ENCODE measurements at regions not wholly inside any gene's neighbourhood (a gene's known extent, or its start where the extent isn't known, plus 50 kb on each side); places are given as distances from the start of the nearest gene placed in this dataset.

DNA sequence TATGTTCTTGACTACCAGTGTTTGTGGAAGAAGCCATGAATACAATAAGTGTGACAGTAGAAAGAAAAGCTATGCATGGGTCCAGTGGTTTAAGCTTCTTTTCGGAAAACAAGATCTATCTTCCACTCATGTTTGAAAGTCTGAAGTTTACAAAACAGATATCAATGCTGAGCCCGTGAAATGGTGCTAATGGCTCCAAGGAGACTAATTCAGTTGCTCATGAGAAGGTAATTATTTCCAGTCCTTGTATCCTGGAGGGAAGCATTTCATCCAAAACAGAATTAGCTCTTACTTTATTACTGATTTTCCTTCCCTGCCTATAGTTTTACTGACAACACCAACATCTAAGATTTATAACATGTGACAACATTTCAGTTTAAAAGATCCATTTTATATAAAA, 1364.9 kb downstream of the PCDH9 start:
- Mint-ChIP-seq H3K4me3 (no peak overlapping the region), H3K9me3 (no peaks in the 10 kb centered on the region), H3K4me1 (no peaks in the 10 kb centered on the region), H3K27me3 (ENCODE audit: insufficient read depth, low read depth, poor library complexity) (no peaks in the 10 kb centered on the region), H3K27ac (no peak overlapping the region), H3K36me3 (ENCODE audit: low read depth) (no peaks in the 10 kb centered on the region)
- no peaks in the 10 kb centered on the region for H4K20me1 ChIP-seq (replicated peaks; ENCODE audit: insufficient read depth)
- no peak overlapping the region for H3K4me3 ChIP-seq
- TF ChIP-seq, protein P1, sequence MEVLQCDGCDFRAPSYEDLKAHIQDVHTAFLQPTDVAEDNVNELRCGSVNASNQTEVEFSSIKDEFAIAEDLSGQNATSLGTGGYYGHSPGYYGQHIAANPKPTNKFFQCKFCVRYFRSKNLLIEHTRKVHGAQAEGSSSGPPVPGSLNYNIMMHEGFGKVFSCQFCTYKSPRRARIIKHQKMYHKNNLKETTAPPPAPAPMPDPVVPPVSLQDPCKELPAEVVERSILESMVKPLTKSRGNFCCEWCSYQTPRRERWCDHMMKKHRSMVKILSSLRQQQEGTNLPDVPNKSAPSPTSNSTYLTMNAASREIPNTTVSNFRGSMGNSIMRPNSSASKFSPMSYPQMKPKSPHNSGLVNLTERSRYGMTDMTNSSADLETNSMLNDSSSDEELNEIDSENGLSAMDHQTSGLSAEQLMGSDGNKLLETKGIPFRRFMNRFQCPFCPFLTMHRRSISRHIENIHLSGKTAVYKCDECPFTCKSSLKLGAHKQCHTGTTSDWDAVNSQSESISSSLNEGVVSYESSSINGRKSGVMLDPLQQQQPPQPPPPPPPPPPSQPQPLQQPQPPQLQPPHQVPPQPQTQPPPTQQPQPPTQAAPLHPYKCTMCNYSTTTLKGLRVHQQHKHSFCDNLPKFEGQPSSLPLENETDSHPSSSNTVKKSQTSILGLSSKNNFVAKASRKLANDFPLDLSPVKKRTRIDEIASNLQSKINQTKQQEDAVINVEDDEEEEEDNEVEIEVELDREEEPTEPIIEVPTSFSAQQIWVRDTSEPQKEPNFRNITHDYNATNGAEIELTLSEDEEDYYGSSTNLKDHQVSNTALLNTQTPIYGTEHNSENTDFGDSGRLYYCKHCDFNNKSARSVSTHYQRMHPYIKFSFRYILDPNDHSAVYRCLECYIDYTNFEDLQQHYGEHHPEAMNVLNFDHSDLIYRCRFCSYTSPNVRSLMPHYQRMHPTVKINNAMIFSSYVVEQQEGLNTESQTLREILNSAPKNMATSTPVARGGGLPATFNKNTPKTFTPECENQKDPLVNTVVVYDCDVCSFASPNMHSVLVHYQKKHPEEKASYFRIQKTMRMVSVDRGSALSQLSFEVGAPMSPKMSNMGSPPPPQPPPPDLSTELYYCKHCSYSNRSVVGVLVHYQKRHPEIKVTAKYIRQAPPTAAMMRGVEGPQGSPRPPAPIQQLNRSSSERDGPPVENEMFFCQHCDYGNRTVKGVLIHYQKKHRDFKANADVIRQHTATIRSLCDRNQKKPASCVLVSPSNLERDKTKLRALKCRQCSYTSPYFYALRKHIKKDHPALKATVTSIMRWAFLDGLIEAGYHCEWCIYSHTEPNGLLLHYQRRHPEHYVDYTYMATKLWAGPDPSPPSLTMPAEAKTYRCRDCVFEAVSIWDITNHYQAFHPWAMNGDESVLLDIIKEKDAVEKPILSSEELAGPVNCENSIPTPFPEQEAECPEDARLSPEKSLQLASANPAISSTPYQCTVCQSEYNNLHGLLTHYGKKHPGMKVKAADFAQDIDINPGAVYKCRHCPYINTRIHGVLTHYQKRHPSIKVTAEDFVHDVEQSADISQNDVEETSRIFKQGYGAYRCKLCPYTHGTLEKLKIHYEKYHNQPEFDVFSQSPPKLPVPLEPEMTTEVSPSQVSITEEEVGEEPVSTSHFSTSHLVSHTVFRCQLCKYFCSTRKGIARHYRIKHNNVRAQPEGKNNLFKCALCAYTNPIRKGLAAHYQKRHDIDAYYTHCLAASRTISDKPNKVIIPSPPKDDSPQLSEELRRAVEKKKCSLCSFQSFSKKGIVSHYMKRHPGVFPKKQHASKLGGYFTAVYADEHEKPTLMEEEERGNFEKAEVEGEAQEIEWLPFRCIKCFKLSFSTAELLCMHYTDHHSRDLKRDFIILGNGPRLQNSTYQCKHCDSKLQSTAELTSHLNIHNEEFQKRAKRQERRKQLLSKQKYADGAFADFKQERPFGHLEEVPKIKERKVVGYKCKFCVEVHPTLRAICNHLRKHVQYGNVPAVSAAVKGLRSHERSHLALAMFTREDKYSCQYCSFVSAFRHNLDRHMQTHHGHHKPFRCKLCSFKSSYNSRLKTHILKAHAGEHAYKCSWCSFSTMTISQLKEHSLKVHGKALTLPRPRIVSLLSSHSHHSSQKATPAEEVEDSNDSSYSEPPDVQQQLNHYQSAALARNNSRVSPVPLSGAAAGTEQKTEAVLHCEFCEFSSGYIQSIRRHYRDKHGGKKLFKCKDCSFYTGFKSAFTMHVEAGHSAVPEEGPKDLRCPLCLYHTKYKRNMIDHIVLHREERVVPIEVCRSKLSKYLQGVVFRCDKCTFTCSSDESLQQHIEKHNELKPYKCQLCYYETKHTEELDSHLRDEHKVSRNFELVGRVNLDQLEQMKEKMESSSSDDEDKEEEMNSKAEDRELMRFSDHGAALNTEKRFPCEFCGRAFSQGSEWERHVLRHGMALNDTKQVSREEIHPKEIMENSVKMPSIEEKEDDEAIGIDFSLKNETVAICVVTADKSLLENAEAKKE (CRISPR knock-in tag; IDR thresholded peaks at IDR 0.05), result no peak
- TF ChIP-seq ZNF331 (CRISPR knock-in tag; IDR thresholded peaks at IDR 0.05; ENCODE audit: low read depth) (no peak), EZH2phosphoT487 (IDR thresholded peaks at IDR 0.05; ENCODE audit: unreplicated experiment) (no peak)
- H3K4me1 ChIP-seq (ENCODE audit: insufficient read depth), result no peaks in the 10 kb centered on the region
- H3K79me2 ChIP-seq (replicated peaks; ENCODE audit: insufficient read depth), result no peaks in the 10 kb centered on the region
- H3K9me2 ChIP-seq (ENCODE audit: insufficient read depth), result peaks cover 12% of the 10 kb centered on the region; the same call in 1 of the 2 replicates
- H3K36me3 ChIP-seq (ENCODE audit: insufficient read depth), result no peaks in the 10 kb centered on the region
- H3K27me3 ChIP-seq (ENCODE audit: insufficient read depth), result no peaks in the 10 kb centered on the region
- DNase-seq (ENCODE audit: low spot score) (no peak), ATAC-seq (no peak)
- no peak overlapping the region for H3K4me2 ChIP-seq
- H3F3A ChIP-seq (replicated peaks; ENCODE audit: low read depth), result no peaks in the 10 kb centered on the region
- H3K27ac ChIP-seq (ENCODE audit: low read depth), result no peak overlapping the region
- no peak overlapping the region for H2AFZ ChIP-seq

DNA sequence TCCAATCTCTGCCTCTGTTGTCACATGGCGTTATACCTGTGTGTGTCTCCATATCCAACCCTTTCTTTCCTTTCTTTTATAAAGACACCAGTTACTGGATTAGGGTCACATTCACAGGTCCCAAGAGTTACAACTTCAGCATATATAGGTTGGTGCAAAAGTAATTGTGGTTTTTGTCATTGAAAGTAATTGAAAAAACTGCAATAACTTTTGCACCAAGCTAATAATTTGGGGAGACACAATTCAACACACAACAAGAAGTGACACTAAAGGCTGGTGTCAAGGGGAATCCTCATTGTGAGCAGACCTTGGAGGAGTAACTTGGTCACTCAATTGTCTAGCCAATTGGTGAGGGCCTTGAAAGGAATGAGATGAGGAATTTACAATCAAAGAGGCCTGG, 1366.1 kb downstream of the PCDH9 start:
- Histone ChIP-seq H4K20me1 (replicated peaks; ENCODE audit: insufficient read depth) (no peaks in the 10 kb centered on the region), H3K4me3 (no peak overlapping the region), H3K4me1 (ENCODE audit: insufficient read depth) (no peaks in the 10 kb centered on the region), H3K36me3 (ENCODE audit: insufficient read depth) (no peaks in the 10 kb centered on the region), H3K27ac (ENCODE audit: low read depth) (no peak overlapping the region), H3K79me2 (replicated peaks; ENCODE audit: insufficient read depth) (no peaks in the 10 kb centered on the region), H2AFZ (no peak overlapping the region), H3K9me2 (ENCODE audit: insufficient read depth) (peaks cover 12% of the 10 kb centered on the region; the same call in 1 of the 2 replicates), H3F3A (replicated peaks; ENCODE audit: low read depth) (no peaks in the 10 kb centered on the region), H3K27me3 (ENCODE audit: insufficient read depth) (no peaks in the 10 kb centered on the region), H3K4me2 (no peak overlapping the region)
- no peaks in the 10 kb centered on the region for H3K27me3 Mint-ChIP-seq (ENCODE audit: insufficient read depth, low read depth, poor library complexity)
- DNase-seq (ENCODE audit: low spot score) (no peak), ATAC-seq (no peak)
- no peak overlapping the region for H3K27ac Mint-ChIP-seq
- no peaks in the 10 kb centered on the region for H3K36me3 Mint-ChIP-seq (ENCODE audit: low read depth)
- H3K4me3 Mint-ChIP-seq, result no peak overlapping the region
- H3K4me1 Mint-ChIP-seq, result no peaks in the 10 kb centered on the region
- H3K9me3 Mint-ChIP-seq, result no peaks in the 10 kb centered on the region
- TF ChIP-seq CREB1 (CRISPR knock-in tag; IDR thresholded peaks at IDR 0.05; ENCODE audit: low read depth), result no peak
- TF ChIP-seq, protein P2, sequence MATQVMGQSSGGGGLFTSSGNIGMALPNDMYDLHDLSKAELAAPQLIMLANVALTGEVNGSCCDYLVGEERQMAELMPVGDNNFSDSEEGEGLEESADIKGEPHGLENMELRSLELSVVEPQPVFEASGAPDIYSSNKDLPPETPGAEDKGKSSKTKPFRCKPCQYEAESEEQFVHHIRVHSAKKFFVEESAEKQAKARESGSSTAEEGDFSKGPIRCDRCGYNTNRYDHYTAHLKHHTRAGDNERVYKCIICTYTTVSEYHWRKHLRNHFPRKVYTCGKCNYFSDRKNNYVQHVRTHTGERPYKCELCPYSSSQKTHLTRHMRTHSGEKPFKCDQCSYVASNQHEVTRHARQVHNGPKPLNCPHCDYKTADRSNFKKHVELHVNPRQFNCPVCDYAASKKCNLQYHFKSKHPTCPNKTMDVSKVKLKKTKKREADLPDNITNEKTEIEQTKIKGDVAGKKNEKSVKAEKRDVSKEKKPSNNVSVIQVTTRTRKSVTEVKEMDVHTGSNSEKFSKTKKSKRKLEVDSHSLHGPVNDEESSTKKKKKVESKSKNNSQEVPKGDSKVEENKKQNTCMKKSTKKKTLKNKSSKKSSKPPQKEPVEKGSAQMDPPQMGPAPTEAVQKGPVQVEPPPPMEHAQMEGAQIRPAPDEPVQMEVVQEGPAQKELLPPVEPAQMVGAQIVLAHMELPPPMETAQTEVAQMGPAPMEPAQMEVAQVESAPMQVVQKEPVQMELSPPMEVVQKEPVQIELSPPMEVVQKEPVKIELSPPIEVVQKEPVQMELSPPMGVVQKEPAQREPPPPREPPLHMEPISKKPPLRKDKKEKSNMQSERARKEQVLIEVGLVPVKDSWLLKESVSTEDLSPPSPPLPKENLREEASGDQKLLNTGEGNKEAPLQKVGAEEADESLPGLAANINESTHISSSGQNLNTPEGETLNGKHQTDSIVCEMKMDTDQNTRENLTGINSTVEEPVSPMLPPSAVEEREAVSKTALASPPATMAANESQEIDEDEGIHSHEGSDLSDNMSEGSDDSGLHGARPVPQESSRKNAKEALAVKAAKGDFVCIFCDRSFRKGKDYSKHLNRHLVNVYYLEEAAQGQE (IDR thresholded peaks at IDR 0.05; ENCODE audit: unreplicated experiment), result no peak

Measured in GM23338 (cell line).